HG03103 (cell line): ENCODE measurements at regions not wholly inside any gene's neighbourhood (a gene's known extent, or its start where the extent isn't known, plus 50 kb on each side); places are given as distances from the start of the nearest gene placed in this dataset.
"Not testable (repeated sequence)": the region's sequence is repeated elsewhere in the genome, so short reads cannot be mapped to it uniquely, and the experiment has no call there.

Experiments
- ATAC-seq: cut with Tn5 transposase; IDR thresholded peaks from one replicate; pipeline ENCODE4 v1.9.1; 2021; ENCODE audit warnings: low read depth; ENCODE audit not compliant: unreplicated experiment

GRCh38 chr16:61030616-61031015 is 1005.6 kb downstream of the CDH8 start:
- ATAC-seq = no peak

DNA sequence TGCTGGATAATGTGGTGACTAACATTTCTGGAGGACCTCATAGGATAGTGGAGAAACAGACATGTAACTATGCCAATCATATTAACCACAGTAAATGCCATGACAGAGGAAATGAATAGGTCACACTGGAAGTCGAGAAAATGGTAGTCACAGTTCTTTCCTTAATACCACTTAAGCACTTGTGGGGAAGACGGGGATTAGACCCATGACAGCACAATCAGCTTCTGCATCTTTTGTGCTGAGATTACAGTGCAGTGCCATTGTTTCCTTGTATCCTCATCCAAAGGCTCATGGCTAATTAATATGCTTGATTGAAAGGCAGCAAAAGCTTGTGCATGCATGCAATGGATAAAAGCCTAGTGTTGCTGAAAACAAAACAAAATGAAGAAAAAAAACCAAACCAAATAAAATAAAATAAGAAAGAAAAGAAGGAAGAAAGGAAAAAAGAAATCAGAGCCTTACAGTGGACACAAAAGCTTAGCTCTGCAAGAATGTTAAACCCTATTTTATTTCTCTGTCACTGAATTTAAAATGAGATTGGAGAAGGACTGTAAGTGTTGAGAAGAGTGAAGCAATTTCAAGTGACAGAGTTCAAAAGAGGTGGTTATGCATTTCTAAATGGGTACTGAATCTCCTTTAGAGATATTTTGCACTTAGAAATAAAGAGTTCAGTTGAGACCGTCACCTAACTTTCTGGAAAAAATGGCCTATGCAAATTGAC is 1011.9 kb downstream of the CDH8 start:
- ATAC-seq = no peak

DNA sequence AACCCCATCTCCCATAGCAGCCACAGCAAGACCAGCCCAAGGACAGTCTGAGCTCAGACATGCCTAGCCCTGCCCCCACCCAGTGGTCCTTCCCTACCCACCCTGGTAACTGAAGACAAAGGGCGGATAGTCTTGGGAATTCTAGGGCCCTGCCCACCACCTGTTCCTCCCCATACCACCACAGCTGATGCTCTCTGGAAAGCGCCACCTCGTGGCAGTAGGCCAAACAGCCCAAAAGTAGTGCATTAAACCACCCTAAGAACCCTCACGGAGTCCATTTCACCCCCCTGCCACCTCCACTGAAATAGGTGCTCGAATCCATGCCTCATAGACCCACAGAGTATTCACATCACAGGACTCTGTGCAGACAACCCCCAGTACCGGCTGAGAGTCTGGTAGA is 1021.4 kb downstream of the CDH8 start:
- ATAC-seq = no peak

DNA sequence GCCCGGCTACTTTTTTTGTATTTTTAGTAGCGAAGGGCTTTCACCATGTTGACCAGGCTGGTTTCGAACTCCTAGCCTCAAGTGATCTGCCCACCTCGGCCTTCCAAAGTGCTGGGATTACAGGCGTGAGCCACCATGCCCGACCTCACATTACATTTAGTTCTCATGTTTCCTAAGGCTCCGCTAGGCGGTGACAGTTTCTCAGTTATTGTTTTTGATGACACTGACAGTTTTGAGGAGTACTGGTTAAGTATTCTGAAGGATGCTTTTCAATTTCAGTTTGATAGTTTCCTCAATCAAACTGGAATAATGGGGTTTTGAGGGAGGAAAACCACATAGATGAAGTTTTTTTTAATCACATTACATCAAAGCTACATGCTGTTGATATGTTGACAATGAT is 1028.5 kb downstream of the CDH8 start:
- no peak for ATAC-seq

- no peak for ATAC-seq
Observed at GRCh38 chr16:61005952-61006351, 1030.3 kb downstream of the CDH8 start.

GRCh38 chr16:61002479-61003204 is 1033.6 kb downstream of the CDH8 start:
- no peak for ATAC-seq

GRCh38 chr16:60991886-60992285 is 1044.4 kb downstream of the CDH8 start:
- no peak for ATAC-seq

GRCh38 chr16:60989592-60989991 is 1046.6 kb downstream of the CDH8 start:
- no peak for ATAC-seq

DNA sequence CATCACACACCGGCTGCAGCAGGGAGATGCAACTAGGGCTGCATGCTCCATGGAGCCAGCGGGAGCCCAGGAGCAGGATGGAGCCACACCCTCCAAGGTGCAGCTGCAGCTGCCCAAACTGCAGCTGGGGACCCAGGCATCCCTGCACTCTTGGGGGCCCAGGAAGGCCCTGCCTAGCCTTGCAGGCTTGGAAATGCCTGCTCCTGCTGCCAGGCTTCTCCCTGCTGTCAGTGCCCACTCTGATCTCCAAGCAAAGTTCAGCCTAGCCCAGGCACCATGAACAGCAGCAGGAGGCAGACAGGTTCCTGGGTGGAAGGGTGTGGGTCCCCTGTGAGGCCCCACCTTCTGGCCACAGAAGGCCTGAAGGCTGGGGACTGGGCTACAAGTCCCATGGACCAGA is 1057.1 kb downstream of the CDH8 start:
- ATAC-seq = no peak

DNA sequence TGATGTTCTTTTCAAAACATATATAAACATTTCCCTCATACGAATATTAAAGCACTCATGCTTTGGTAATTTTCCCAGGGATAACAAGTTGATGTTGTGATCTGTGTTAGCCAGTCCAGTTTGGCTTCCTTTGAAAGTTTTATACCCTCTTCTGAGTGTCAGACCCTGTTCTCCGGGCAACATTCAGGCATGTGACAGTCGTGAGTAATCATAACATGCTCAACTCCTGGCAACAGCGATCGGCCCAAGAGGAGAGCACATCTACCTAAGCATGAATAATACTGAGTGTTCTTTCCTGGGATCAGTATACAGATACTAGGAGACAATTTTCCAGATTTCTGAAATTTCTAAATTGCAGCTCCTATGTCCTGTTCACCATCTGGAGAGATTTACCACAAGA is 1086.4 kb downstream of the CDH8 start:
- ATAC-seq = no peak

GRCh38 chr16:60945225-60945624 is 1091.0 kb downstream of the CDH8 start:
- ATAC-seq = no peak

- not testable (repeated sequence) for ATAC-seq
Observed at GRCh38 chr16:60936189-60936588, 1100.0 kb downstream of the CDH8 start.

GRCh38 chr16:60932600-60932999 is 1103.6 kb downstream of the CDH8 start:
- no peak for ATAC-seq

DNA sequence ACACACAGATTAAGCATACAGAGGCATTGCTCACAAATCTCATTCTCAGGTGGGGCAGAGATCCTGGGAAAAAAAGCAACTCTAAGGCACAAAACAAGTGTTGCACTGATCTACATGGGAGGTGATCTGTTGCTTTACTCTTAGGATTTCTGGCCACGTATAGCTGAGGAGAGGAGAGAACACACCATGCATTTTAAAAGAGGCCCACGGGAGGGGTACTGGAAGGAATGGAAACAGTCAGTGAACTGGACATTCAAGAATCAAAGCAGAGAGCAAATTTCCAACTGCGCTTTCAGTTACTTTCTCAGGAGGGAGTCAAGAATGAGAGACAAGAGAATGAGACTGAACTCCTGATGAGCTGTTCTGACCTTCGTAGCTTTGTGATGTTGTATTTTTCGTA is 1105.9 kb downstream of the CDH8 start:
- ATAC-seq = no peak

DNA sequence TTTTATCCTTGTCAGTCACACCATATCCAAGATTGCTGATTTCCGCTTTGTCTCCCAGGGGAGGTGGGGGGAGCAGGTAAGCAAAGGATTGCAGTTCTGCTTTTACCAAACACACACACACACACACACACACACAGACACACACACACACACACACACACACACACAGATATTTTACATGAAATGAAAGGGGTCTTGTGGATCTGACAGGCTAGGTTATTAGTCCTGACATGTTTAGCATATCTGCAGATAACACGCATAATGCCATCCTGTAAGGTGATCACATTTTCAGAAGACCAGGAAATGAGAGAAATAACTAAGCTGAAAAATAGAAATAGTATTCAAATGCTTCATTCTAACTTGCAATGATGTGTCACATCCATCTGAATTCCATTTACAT is 1113.3 kb downstream of the CDH8 start:
- no peak for ATAC-seq

GRCh38 chr16:60914334-60914733 is 1121.9 kb downstream of the CDH8 start:
- ATAC-seq = no peak

DNA sequence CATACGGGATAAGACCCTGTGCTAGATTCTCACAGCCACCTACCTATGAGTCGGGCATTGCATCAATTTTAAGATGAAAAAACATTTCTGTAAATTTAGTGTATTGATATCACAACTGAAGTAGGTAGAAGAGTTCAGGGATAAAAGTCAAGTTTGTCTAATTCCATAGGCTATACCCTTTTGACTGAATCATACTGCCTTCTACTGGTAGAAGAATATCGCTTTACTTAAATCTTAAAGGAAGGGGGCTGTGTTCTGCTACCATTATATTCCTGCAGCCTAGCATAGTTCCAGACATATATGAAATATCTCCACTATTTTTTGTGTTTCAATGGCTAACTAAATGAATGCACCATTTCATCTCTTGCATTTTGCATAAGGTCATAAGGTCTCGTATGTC is 1128.6 kb downstream of the CDH8 start:
- no peak for ATAC-seq

GRCh38 chr16:60905811-60906210 is 1130.4 kb downstream of the CDH8 start:
- ATAC-seq = no peak

- ATAC-seq = no peak
Observed at GRCh38 chr16:60902114-60902513, 1134.1 kb downstream of the CDH8 start.

GRCh38 chr16:60882816-60883215 is 1153.4 kb downstream of the CDH8 start:
- no peak for ATAC-seq

- no peak for ATAC-seq
Observed at GRCh38 chr16:60852635-60853034, 1183.6 kb downstream of the CDH8 start.

DNA sequence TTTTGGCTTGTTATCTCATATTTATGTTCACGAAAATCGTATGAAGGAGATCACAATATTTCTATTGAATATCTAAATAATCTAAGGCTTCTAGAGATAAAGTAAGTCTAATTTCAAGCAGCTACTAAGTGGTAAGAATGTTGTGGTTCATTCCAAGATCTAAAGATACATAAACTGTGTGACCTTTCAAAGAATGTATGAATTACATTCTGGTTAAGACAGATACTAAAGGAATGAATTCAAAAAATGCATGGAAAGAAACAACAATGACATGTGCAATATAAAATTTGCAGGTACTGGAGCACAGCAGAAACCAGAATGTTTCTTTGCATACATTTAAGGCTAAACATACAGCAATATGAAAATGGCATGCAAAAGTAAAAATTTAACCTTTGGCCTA is 1214.6 kb downstream of the CDH8 start:
- ATAC-seq = no peak
